ENCODE measurements at regions not wholly inside any gene's neighbourhood (a gene's known extent, or its start where the extent isn't known, plus 50 kb on each side); places are given as distances from the start of the nearest gene placed in this dataset.

DNA sequence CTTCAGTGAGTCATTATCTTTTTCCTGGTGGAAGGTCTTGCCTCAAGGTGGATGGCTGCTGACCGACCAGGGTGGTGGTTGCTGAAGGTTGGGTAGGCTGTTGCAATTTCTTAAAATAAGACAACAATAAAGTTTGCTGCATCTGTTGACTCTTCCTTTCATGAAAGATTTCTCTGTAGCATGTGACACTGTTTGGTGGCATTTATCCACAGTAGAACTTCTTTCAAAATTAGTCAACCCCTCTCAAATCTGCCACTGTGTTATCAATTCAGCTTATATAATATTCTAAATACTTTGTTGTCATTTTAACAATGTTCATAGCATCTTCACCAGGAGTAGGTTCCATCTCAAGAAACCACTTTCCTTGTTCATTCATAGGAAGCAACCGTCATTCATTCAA, 66.8 kb upstream of the ATXN1 start:
- no peaks in the 10 kb centered on the region for H3K27me3 ChIP-seq
- no peaks in the 10 kb centered on the region for H3K4me1 ChIP-seq
- TF ChIP-seq, protein P1, sequence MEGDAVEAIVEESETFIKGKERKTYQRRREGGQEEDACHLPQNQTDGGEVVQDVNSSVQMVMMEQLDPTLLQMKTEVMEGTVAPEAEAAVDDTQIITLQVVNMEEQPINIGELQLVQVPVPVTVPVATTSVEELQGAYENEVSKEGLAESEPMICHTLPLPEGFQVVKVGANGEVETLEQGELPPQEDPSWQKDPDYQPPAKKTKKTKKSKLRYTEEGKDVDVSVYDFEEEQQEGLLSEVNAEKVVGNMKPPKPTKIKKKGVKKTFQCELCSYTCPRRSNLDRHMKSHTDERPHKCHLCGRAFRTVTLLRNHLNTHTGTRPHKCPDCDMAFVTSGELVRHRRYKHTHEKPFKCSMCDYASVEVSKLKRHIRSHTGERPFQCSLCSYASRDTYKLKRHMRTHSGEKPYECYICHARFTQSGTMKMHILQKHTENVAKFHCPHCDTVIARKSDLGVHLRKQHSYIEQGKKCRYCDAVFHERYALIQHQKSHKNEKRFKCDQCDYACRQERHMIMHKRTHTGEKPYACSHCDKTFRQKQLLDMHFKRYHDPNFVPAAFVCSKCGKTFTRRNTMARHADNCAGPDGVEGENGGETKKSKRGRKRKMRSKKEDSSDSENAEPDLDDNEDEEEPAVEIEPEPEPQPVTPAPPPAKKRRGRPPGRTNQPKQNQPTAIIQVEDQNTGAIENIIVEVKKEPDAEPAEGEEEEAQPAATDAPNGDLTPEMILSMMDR (IDR thresholded peaks at IDR 0.05) = no peak
- H3K36me3 ChIP-seq = no peaks in the 10 kb centered on the region
- H3K9ac ChIP-seq (ENCODE audit: low read depth in 2 of 2, low read length in 2 of 2) = no peak overlapping the region
- no peak overlapping the region for H3K4me3 ChIP-seq
- H3K27ac ChIP-seq = no peak overlapping the region
- no peak for DNase-seq
- intact Hi-C loops (cut with DNase I) = no loop called here
- no peaks in the 10 kb centered on the region for H3K9me3 ChIP-seq

DNA sequence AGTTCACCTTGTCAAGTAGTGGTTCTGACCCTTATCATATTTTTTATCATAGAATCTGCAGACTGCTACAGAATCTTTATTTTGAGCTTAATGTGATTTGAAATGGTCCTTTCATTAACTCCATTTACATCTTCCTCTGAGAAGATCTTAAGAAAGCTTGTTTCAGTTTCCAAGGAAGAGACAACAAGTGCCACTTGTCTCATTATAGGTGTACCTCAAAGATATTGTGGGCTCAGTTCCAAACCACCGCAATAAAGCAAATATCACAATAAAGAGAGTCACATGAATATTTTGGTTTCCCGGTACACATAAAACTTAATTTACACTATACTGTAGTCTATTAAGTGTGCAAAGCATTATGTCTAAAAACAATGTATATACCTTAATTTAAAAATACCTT, 66.4 kb upstream of the ATXN1 start:
- TF ChIP-seq, protein P1 (IDR thresholded peaks at IDR 0.05) = no peak
- Histone ChIP-seq H3K27me3 (no peaks in the 10 kb centered on the region), H3K4me1 (no peaks in the 10 kb centered on the region), H3K36me3 (no peaks in the 10 kb centered on the region), H3K4me3 (no peak overlapping the region), H3K27ac (no peak overlapping the region), H3K9me3 (no peaks in the 10 kb centered on the region), H3K9ac (ENCODE audit: low read depth in 2 of 2, low read length in 2 of 2) (no peak overlapping the region)
- intact Hi-C loops (cut with DNase I) = no loop called here
- no peak for DNase-seq

DNA sequence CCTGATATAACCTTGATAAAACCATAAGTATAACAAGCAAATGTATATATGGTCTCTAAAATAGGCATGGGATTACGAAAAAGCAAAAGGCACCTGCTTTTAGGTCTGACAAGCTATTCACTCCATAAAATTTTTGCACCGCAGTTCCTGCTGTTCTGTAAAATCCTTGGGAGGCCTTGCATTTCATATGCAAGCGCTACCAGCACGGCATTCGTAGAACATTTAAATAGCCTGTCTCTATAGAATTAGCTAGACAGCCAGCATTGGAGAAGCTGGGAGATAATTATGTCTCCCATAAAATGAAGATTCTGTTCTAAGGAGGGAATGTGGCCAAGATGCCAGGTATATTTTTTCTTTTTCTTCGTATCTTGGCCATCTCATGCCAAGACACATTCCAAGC, 64.5 kb upstream of the ATXN1 start:
- no peaks in the 10 kb centered on the region for H3K4me1 ChIP-seq
- H3K36me3 ChIP-seq = no peaks in the 10 kb centered on the region
- TF ChIP-seq, protein P1 (IDR thresholded peaks at IDR 0.05) = no peak
- no peak overlapping the region for H3K27ac ChIP-seq
- intact Hi-C loops (cut with DNase I) = no loop called here
- no peak overlapping the region for H3K4me3 ChIP-seq
- H3K9me3 ChIP-seq = no peaks in the 10 kb centered on the region
- H3K9ac ChIP-seq (ENCODE audit: low read depth in 2 of 2, low read length in 2 of 2) = no peak overlapping the region
- no peak for DNase-seq
- no peaks in the 10 kb centered on the region for H3K27me3 ChIP-seq

DNA sequence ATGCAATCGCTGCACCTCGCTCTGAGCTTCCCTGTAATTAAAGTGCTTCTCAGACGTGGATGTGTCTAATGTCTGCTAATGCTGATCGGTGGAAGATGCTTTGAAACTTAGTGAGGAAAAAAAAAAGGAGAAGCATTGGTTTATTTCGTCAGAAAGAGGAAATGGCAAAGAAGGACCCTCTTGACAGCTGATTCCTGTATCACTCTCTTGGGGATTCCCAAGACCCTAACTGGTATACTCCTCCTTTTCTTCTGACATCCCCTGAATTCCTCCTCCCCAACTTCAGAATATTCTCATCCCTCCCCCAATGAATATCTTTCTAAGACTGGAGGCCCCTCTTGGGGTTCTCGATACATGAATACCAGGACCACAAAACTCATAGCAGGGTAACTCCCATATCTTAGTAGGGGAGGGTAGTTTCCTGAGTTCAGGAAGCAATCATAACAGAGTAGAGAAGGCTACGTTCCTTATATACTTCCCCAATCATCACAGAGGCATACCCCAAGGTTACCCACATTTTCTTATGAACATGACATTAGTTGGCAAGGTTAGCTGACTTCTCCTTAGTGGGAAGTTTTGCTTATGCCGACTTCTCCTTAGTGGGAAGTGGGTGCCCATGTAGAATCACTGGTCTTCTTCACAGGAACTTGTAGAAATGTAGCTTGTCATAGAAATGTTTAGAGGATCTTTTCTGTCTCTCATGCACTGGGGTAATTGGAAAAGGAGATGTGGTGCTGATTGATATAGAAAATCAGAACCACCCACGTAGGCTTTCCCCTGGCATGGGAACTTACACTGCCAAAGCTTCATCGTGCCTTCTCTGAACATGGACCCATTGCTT, 63.8 kb upstream of the ATXN1 start:
- no peak overlapping the region for H3K4me3 ChIP-seq
- no peaks in the 10 kb centered on the region for H3K27me3 ChIP-seq
- TF ChIP-seq, protein P1 (IDR thresholded peaks at IDR 0.05) = no peak
- no peaks in the 10 kb centered on the region for H3K9me3 ChIP-seq
- H3K9ac ChIP-seq (ENCODE audit: low read depth in 2 of 2, low read length in 2 of 2) = no peak overlapping the region
- no peak overlapping the region for H3K27ac ChIP-seq
- no peaks in the 10 kb centered on the region for H3K36me3 ChIP-seq
- intact Hi-C loops (cut with DNase I) = no loop called here
- H3K4me1 ChIP-seq = no peaks in the 10 kb centered on the region
- no peak for DNase-seq

- Histone ChIP-seq H3K9me3 (no peaks in the 10 kb centered on the region), H3K36me3 (no peaks in the 10 kb centered on the region), H3K4me3 (no peak overlapping the region), H3K27me3 (no peaks in the 10 kb centered on the region), H3K4me1 (no peaks in the 10 kb centered on the region), H3K9ac (ENCODE audit: low read depth in 2 of 2, low read length in 2 of 2) (no peak overlapping the region), H3K27ac (no peak overlapping the region)
- intact Hi-C loops (cut with DNase I) = no loop called here
- no peak for DNase-seq
- TF ChIP-seq, protein P1 (IDR thresholded peaks at IDR 0.05) = no peak
Measured at GRCh38 chr6:16823718-16824352, 62.6 kb upstream of the ATXN1 start.
